Activated CD8-positive, alpha-beta T cell treated with anti-CD3 and anti-CD28 coated beads for 36 hours (primary cell): ENCODE measurements at regions not wholly inside any gene's neighbourhood (a gene's known extent, or its start where the extent isn't known, plus 50 kb on each side); places are given as distances from the start of the nearest gene placed in this dataset.

Experiments used
- ATAC-seq: fragments of 200-7000 bp; cut with Tn5 transposase; one replicate; pipeline ENCODE4 v1.10.0; 2021; ENCODE audit warnings: mild to moderate bottlenecking, moderate library complexity
- CTCF ChIA-PET: fragments of 350-600 bp; sonication (Branson Sonifier 250); formaldehyde crosslinking; loops from one replicate; lab custom pipeline; 2021; ENCODE audit warnings: antibody characterized with exemption; lab: Charles Lee
- POLR2A ChIA-PET: fragments of 350-600 bp; sonication (Branson Sonifier 250); formaldehyde crosslinking; loops from one replicate; lab custom pipeline; 2021; ENCODE audit warnings: antibody characterized with exemption; lab: Charles Lee
- DNase-seq: peaks from one replicate; pipeline ENCODE4 v3.0.0-alpha.2; 2020
- H3K27ac Mint-ChIP-seq: one replicate; pipeline ENCODE4 v1.8.0; 2021; ENCODE audit warnings: mild to moderate bottlenecking, mixed read lengths
- H3K27me3 Mint-ChIP-seq: one replicate; pipeline ENCODE4 v1.8.0; 2021; ENCODE audit warnings: mixed read lengths
- H3K36me3 Mint-ChIP-seq: one replicate; pipeline ENCODE4 v1.8.0; 2021; ENCODE audit warnings: low read depth, mixed read lengths
- H3K4me1 Mint-ChIP-seq: one replicate; pipeline ENCODE4 v1.8.0; 2021; ENCODE audit warnings: low read depth, mixed read lengths
- H3K4me3 Mint-ChIP-seq: one replicate; pipeline ENCODE4 v1.8.0; 2021; ENCODE audit warnings: mild to moderate bottlenecking, moderate library complexity, mixed read lengths
- H3K9me3 Mint-ChIP-seq: one replicate; pipeline ENCODE4 v1.8.0; 2021; ENCODE audit warnings: mixed read lengths
- intact Hi-C: fragments of 100-400 bp; cut with micrococcal nuclease; formaldehyde crosslinking; loops from one replicate; pipeline ENCODE4 v1.10.0; 2022
- TF ChIP-seq, protein P1 (sequence below): fragments of 200-600 bp; IDR thresholded peaks from one replicate; pipeline ENCODE4 v1.8.0; 2022; ENCODE audit warnings: antibody characterized with exemption, mild to moderate bottlenecking

DNA sequence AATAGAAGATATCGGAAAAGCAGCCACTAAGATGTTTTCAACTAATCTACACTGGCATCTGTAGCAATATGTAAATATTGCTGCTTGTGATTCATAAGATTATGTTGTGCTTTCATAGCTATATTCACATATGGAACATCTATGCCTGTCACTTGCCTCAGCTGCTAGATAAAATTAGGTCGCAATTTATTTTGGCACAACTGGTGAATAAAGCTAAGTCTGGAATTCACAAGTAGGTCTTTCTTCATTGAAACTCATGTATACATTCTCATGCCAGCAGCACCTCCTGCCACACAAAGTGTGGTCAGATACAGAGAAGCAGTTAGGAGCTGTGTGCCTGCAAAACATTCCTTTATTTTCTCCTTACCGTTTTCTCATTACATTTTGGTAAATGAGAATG is 543.3 kb upstream of the CHORDC1 start:
- no peaks in the 10 kb centered on the region for H3K4me1 Mint-ChIP-seq
- H3K27me3 Mint-ChIP-seq, result no peaks in the 10 kb centered on the region
- no peak for DNase-seq
- H3K36me3 Mint-ChIP-seq, result no peaks in the 10 kb centered on the region
- peaks cover 5% of the 10 kb centered on the region for H3K9me3 Mint-ChIP-seq
- no peak overlapping the region for H3K4me3 Mint-ChIP-seq
- H3K27ac Mint-ChIP-seq, result no peak overlapping the region
- POLR2A ChIA-PET, result no interaction called here
- CTCF ChIA-PET, result no interaction called here
- no peak for ATAC-seq
- TF ChIP-seq, protein P1, sequence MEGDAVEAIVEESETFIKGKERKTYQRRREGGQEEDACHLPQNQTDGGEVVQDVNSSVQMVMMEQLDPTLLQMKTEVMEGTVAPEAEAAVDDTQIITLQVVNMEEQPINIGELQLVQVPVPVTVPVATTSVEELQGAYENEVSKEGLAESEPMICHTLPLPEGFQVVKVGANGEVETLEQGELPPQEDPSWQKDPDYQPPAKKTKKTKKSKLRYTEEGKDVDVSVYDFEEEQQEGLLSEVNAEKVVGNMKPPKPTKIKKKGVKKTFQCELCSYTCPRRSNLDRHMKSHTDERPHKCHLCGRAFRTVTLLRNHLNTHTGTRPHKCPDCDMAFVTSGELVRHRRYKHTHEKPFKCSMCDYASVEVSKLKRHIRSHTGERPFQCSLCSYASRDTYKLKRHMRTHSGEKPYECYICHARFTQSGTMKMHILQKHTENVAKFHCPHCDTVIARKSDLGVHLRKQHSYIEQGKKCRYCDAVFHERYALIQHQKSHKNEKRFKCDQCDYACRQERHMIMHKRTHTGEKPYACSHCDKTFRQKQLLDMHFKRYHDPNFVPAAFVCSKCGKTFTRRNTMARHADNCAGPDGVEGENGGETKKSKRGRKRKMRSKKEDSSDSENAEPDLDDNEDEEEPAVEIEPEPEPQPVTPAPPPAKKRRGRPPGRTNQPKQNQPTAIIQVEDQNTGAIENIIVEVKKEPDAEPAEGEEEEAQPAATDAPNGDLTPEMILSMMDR, result no peak
- intact Hi-C loops, result no loop called here

DNA sequence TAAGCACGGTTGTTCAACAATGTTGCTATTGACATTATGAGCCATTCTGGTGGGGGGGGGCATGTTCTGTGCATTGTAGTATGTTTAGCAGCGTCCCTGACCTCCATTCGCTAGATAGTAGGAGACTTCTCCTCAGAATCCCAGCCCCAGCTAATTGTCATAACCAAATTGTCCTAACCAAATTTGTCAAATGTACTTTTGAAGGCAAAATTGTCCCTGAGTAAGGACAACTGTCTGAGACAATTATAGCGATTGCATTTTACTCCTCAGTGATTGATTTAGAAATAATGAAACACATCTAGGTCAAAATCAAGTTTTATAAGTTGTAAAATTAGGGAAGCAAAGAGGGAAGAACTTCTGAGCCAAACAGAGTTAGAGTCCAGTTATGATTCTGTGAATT is 541.8 kb upstream of the CHORDC1 start:
- Mint-ChIP-seq H3K27me3 (no peaks in the 10 kb centered on the region), H3K4me3 (no peak overlapping the region), H3K9me3 (peaks cover 2% of the 10 kb centered on the region), H3K27ac (no peak overlapping the region), H3K4me1 (no peaks in the 10 kb centered on the region), H3K36me3 (no peaks in the 10 kb centered on the region)
- ATAC-seq (no peak), DNase-seq (no peak)
- CTCF ChIA-PET, result no interaction called here
- POLR2A ChIA-PET, result no interaction called here
- TF ChIP-seq, protein P1, result no peak
- intact Hi-C loops, result no loop called here

DNA sequence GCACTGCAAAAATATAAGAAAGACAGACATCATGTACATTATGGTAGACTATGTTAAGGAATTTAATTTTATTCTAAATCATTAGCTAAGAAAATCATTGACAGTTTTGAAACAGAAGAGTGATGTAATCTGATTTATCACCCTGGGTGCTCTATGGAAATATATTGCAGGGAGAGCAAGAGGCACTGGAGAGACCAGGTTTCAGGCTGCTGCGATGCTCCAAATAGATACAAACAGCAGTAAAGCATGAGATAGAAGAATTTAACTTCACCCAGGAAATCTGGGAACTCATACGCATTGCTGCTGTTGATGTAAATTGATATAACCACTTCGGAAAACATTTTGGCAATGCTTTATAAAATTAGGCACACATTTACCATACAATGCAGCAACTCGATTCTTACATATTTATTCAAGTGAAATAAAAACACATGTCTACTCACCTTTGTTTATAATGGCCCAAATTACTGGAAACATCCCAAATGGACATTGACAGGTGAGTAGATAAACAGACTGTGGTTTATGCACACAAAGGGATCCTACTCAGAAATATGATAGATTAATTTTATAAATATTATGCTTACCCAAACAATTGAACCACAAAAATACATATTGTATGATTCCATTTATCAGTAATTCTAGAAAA is 535.1 kb upstream of the CHORDC1 start:
- Mint-ChIP-seq H3K4me1 (no peaks in the 10 kb centered on the region), H3K27ac (no peak overlapping the region), H3K27me3 (no peaks in the 10 kb centered on the region), H3K4me3 (no peak overlapping the region), H3K9me3 (peaks cover 4% of the 10 kb centered on the region), H3K36me3 (no peaks in the 10 kb centered on the region)
- intact Hi-C loops, result no loop called here
- TF ChIP-seq, protein P1, result no peak
- DNase-seq (no peak), ATAC-seq (no peak)
- ChIA-PET POLR2A (no interaction called here), CTCF (no interaction called here)

DNA sequence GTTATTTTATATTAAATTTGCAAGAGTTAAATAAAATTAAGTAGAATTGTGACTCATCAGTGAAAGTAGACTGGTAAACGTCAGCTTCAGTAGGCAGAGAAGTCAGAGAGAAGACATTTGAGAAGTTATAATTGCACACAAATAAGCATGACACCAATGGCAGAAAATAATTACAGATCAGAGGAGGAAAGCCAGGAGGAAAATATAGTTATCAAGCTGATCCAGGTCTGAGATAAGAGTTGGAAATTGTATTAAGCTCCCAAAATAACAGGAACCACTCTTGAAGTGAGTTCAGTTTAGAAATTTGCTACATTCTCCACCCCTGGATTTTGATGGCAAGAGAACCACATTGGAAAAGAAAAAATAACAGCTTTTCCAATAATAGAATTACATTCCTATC is 533.8 kb upstream of the CHORDC1 start:
- ChIA-PET CTCF (no interaction called here), POLR2A (no interaction called here)
- Mint-ChIP-seq H3K36me3 (no peaks in the 10 kb centered on the region), H3K4me1 (no peaks in the 10 kb centered on the region), H3K27me3 (no peaks in the 10 kb centered on the region), H3K4me3 (no peak overlapping the region), H3K27ac (no peak overlapping the region), H3K9me3 (peaks cover 6% of the 10 kb centered on the region)
- TF ChIP-seq, protein P1, result no peak
- intact Hi-C loops, result no loop called here
- DNase-seq (no peak), ATAC-seq (no peak)

DNA sequence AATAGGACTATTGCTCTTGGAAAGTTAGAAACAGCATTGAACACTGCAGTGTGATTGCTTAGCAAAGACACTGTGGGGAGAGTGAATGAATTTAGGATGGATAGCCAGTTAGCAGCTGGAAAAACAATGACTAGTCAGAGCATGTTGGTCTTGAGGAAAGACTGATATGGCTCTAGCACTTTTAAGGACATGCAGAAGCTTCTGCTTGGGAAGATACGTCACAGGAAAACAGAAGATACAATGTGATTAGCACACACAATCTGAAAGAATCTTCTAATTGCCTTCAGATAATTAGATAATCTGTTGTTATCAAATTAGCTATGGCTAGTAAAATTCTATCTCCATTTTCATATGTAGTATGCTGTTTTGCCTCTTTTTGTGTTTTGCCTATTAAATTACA is 530.7 kb upstream of the CHORDC1 start:
- CTCF ChIA-PET, result no interaction called here
- H3K36me3 Mint-ChIP-seq, result no peaks in the 10 kb centered on the region
- ATAC-seq (no peak), DNase-seq (no peak)
- H3K4me3 Mint-ChIP-seq, result no peak overlapping the region
- H3K9me3 Mint-ChIP-seq, result peaks cover 6% of the 10 kb centered on the region
- no peaks in the 10 kb centered on the region for H3K4me1 Mint-ChIP-seq
- POLR2A ChIA-PET, result no interaction called here
- intact Hi-C loops, result no loop called here
- H3K27ac Mint-ChIP-seq, result no peak overlapping the region
- H3K27me3 Mint-ChIP-seq, result no peaks in the 10 kb centered on the region
- TF ChIP-seq, protein P1, result no peak
